Type B pancreatic cell (in vitro differentiated cells): ENCODE measurements at regions not wholly inside any gene's neighbourhood (a gene's known extent, or its start where the extent isn't known, plus 50 kb on each side); places are given as distances from the start of the nearest gene placed in this dataset.

ENCODE experiments used
- DNase-seq: peaks from one replicate; pipeline ENCODE4 v3.0.0; 2021; ENCODE audit warnings: mixed read lengths; ENCODE audit not compliant: unreplicated experiment; ENCODE audit errors: extremely low spot score
- H3K27ac Mint-ChIP-seq: 2 replicates; pipeline ENCODE4 v1.8.0; 2021; ENCODE audit warnings: mild to moderate bottlenecking, mixed read lengths
- H3K27me3 Mint-ChIP-seq: 2 replicates; pipeline ENCODE4 v1.8.0; 2021; ENCODE audit warnings: mixed read lengths
- H3K36me3 Mint-ChIP-seq: 2 replicates; pipeline ENCODE4 v1.8.0; 2021; ENCODE audit warnings: mixed read lengths
- H3K4me1 Mint-ChIP-seq: one replicate; pipeline ENCODE4 v1.8.0; 2021; ENCODE audit warnings: mixed read lengths; ENCODE audit not compliant: unreplicated experiment
- H3K4me3 Mint-ChIP-seq: 2 replicates; pipeline ENCODE4 v1.8.0; 2021; ENCODE audit warnings: mild to moderate bottlenecking, mixed read lengths
- H3K9me3 Mint-ChIP-seq: 2 replicates; pipeline ENCODE4 v1.8.0; 2021; ENCODE audit warnings: mixed read lengths
- CTCF ChIP-seq: fragments of 200-600 bp; sonication (generic); conservative IDR thresholded peaks from 2 replicates; pipeline ENCODE4 v1.5.0; 2021; ENCODE audit warnings: antibody characterized with exemption, mild to moderate bottlenecking

- Mint-ChIP-seq H3K36me3 (no peaks in the 10 kb centered on the region), H3K4me3 (no peak overlapping the region), H3K27ac (no peak overlapping the region), H3K27me3 (peaks cover 4% of the 10 kb centered on the region), H3K9me3 (no peaks in the 10 kb centered on the region), H3K4me1 (peaks cover 6% of the 10 kb centered on the region)
- DNase-seq = no peak
- TF ChIP-seq CTCF = peak; percentile 15
Measured at GRCh38 chr18:64244571-64244970, 95.7 kb upstream of the LINC00305 start.

GRCh38 chr18:64240316-64240715 lies 91.4 kb upstream of the LINC00305 start:
- H3K4me3 Mint-ChIP-seq = no peak overlapping the region
- no peaks in the 10 kb centered on the region for H3K36me3 Mint-ChIP-seq

GRCh38 chr18:64238076-64238475 lies 89.2 kb upstream of the LINC00305 start:
- Mint-ChIP-seq H3K4me3 (no peak overlapping the region), H3K9me3 (no peaks in the 10 kb centered on the region), H3K4me1 (peaks cover 17% of the 10 kb centered on the region), H3K27me3 (peaks cover 4% of the 10 kb centered on the region), H3K27ac (no peak overlapping the region), H3K36me3 (no peaks in the 10 kb centered on the region)
- TF ChIP-seq CTCF = no peak
- no peak for DNase-seq

More at GRCh38 chr18:64240316-64240715, 91.4 kb upstream of the LINC00305 start:
- H3K27me3 Mint-ChIP-seq = peaks cover 4% of the 10 kb centered on the region
- peaks cover 6% of the 10 kb centered on the region for H3K4me1 Mint-ChIP-seq
- no peak overlapping the region for H3K27ac Mint-ChIP-seq
- TF ChIP-seq CTCF = no peak
- H3K9me3 Mint-ChIP-seq = no peaks in the 10 kb centered on the region
- DNase-seq = no peak

- H3K27ac Mint-ChIP-seq = no peak overlapping the region
- peaks cover 11% of the 10 kb centered on the region for H3K4me1 Mint-ChIP-seq
- H3K27me3 Mint-ChIP-seq = no peaks in the 10 kb centered on the region
- TF ChIP-seq CTCF = no peak
- DNase-seq = no peak
- no peak overlapping the region for H3K4me3 Mint-ChIP-seq
- no peaks in the 10 kb centered on the region for H3K36me3 Mint-ChIP-seq
- H3K9me3 Mint-ChIP-seq = no peaks in the 10 kb centered on the region
Measured at GRCh38 chr18:64234321-64234720, 85.4 kb upstream of the LINC00305 start.

GRCh38 chr18:64233851-64234250 lies 85.0 kb upstream of the LINC00305 start:
- no peaks in the 10 kb centered on the region for H3K36me3 Mint-ChIP-seq
- DNase-seq = no peak
- H3K27me3 Mint-ChIP-seq = no peaks in the 10 kb centered on the region
- H3K27ac Mint-ChIP-seq = no peak overlapping the region
- no peak for TF ChIP-seq CTCF
- no peaks in the 10 kb centered on the region for H3K9me3 Mint-ChIP-seq
- H3K4me3 Mint-ChIP-seq = no peak overlapping the region
- peaks cover 11% of the 10 kb centered on the region for H3K4me1 Mint-ChIP-seq

GRCh38 chr18:64220941-64221340 lies 72.1 kb upstream of the LINC00305 start:
- no peaks in the 10 kb centered on the region for H3K27me3 Mint-ChIP-seq
- no peaks in the 10 kb centered on the region for H3K9me3 Mint-ChIP-seq
- H3K4me3 Mint-ChIP-seq = no peak overlapping the region
- no peaks in the 10 kb centered on the region for H3K36me3 Mint-ChIP-seq
- TF ChIP-seq CTCF = no peak
- H3K27ac Mint-ChIP-seq = no peak overlapping the region
- DNase-seq = no peak
- no peaks in the 10 kb centered on the region for H3K4me1 Mint-ChIP-seq
